ENCODE measurements at regions not wholly inside any gene's neighbourhood (a gene's known extent, or its start where the extent isn't known, plus 50 kb on each side); places are given as distances from the start of the nearest gene placed in this dataset.

DNA sequence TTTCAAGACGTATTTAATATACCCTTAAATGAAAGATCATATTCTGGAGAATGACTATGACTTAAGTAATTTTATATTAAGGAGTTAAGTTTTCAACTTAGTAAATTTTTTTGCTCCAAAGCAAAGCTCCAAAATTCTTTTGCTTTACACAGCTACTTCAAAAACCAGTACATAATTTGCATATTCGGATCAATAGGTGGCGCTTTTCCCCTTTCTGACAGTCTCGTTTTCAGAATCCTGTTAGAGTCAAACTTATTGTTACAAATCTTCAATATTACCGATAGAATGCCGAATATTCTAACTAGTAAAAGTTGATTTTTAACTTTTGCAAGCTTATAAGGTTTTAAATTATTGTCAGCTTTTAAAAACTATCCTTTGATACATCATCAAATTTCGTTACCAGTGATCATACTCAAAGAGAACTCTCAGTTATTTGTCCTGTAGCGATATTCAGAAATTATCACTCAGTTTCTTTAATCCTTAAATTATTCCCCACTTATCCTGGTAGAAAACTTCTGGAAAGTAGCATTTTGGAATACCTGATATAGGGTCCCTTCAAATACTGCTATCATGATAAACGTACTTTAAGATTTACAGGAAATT is 852.7 kb upstream of the KLHL1 start:
- Histone ChIP-seq H3K36me3 (no peaks in the 10 kb centered on the region), H3K9me3 (no peaks in the 10 kb centered on the region), H3K4me3 (ENCODE audit: low read depth in 1 of 2, low read length in 1 of 2) (no peak overlapping the region), H3K4me1 (ENCODE audit: control insufficient read depth in 1 of 2, insufficient read depth in 1 of 2, low read depth in 1 of 2, low read length in 1 of 2) (no peaks in the 10 kb centered on the region), H3K27ac (no peak overlapping the region), H3K27me3 (no peaks in the 10 kb centered on the region)
- TF ChIP-seq, protein P1, sequence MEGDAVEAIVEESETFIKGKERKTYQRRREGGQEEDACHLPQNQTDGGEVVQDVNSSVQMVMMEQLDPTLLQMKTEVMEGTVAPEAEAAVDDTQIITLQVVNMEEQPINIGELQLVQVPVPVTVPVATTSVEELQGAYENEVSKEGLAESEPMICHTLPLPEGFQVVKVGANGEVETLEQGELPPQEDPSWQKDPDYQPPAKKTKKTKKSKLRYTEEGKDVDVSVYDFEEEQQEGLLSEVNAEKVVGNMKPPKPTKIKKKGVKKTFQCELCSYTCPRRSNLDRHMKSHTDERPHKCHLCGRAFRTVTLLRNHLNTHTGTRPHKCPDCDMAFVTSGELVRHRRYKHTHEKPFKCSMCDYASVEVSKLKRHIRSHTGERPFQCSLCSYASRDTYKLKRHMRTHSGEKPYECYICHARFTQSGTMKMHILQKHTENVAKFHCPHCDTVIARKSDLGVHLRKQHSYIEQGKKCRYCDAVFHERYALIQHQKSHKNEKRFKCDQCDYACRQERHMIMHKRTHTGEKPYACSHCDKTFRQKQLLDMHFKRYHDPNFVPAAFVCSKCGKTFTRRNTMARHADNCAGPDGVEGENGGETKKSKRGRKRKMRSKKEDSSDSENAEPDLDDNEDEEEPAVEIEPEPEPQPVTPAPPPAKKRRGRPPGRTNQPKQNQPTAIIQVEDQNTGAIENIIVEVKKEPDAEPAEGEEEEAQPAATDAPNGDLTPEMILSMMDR (IDR thresholded peaks at IDR 0.05): no peak

GRCh38 chr13:70959035-70959775 is 851.0 kb upstream of the KLHL1 start:
- no peaks in the 10 kb centered on the region for H3K4me1 ChIP-seq (ENCODE audit: control insufficient read depth in 1 of 2, insufficient read depth in 1 of 2, low read depth in 1 of 2, low read length in 1 of 2)
- no peaks in the 10 kb centered on the region for H3K27me3 ChIP-seq
- no peak overlapping the region for H3K27ac ChIP-seq
- TF ChIP-seq, protein P1 (IDR thresholded peaks at IDR 0.05): no peak
- H3K9me3 ChIP-seq: no peaks in the 10 kb centered on the region
- no peak overlapping the region for H3K4me3 ChIP-seq (ENCODE audit: low read depth in 1 of 2, low read length in 1 of 2)
- H3K36me3 ChIP-seq: no peaks in the 10 kb centered on the region

GRCh38 chr13:70955887-70956286 is 847.6 kb upstream of the KLHL1 start:
- Histone ChIP-seq H3K27me3 (no peaks in the 10 kb centered on the region), H3K4me3 (ENCODE audit: low read depth in 1 of 2, low read length in 1 of 2) (no peak overlapping the region), H3K4me1 (ENCODE audit: control insufficient read depth in 1 of 2, insufficient read depth in 1 of 2, low read depth in 1 of 2, low read length in 1 of 2) (no peaks in the 10 kb centered on the region), H3K9me3 (no peaks in the 10 kb centered on the region), H3K27ac (no peak overlapping the region), H3K36me3 (no peaks in the 10 kb centered on the region)
- TF ChIP-seq, protein P1 (IDR thresholded peaks at IDR 0.05): no peak

- H3K9me3 ChIP-seq: no peaks in the 10 kb centered on the region
- H3K4me3 ChIP-seq (ENCODE audit: low read depth in 1 of 2, low read length in 1 of 2): no peak overlapping the region
- no peaks in the 10 kb centered on the region for H3K36me3 ChIP-seq
- H3K27me3 ChIP-seq: no peaks in the 10 kb centered on the region
- no peak overlapping the region for H3K27ac ChIP-seq
- TF ChIP-seq, protein P1 (IDR thresholded peaks at IDR 0.05): no peak
- no peaks in the 10 kb centered on the region for H3K4me1 ChIP-seq (ENCODE audit: control insufficient read depth in 1 of 2, insufficient read depth in 1 of 2, low read depth in 1 of 2, low read length in 1 of 2)
Measured at GRCh38 chr13:70950664-70951063, 842.4 kb upstream of the KLHL1 start.

GRCh38 chr13:70945506-70945905 is 837.3 kb upstream of the KLHL1 start:
- H3K27ac ChIP-seq: no peak overlapping the region
- H3K27me3 ChIP-seq: no peaks in the 10 kb centered on the region

More at GRCh38 chr13:70945506-70945905, 837.3 kb upstream of the KLHL1 start:
- Histone ChIP-seq H3K4me1 (ENCODE audit: control insufficient read depth in 1 of 2, insufficient read depth in 1 of 2, low read depth in 1 of 2, low read length in 1 of 2) (no peaks in the 10 kb centered on the region), H3K36me3 (no peaks in the 10 kb centered on the region), H3K9me3 (no peaks in the 10 kb centered on the region), H3K4me3 (ENCODE audit: low read depth in 1 of 2, low read length in 1 of 2) (no peak overlapping the region)
- TF ChIP-seq, protein P1 (IDR thresholded peaks at IDR 0.05): no peak
